ENCODE measurements at regions not wholly inside any gene's neighbourhood (a gene's known extent, or its start where the extent isn't known, plus 50 kb on each side); places are given as distances from the start of the nearest gene placed in this dataset.

DNA sequence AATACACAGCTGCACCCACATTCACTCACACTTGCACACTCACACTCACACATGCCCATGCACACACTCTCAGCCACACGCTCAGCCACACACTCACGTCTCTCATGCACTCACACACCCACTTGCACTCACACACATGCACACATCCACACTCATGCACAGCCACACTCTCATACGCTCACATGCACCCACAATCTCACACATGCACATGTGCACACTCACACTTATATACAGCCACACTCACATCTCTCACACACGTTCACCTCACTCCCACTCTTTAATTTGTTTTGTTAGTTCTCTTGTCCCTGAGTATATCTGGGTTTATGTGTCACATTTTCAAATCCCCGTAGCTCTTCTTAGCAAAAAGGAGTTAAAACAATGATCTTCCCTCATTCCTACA lies 114.9 kb downstream of the LRATD1 start:
- H3K4me3 Mint-ChIP-seq, result no peak overlapping the region
- Histone ChIP-seq H2AFZ (ENCODE audit: insufficient read depth, low read depth, low read length, poor library complexity, severe bottlenecking) (no peak overlapping the region), H3K27me3 (ENCODE audit: control insufficient read depth in 2 of 2, insufficient read depth in 2 of 2, low read length in 2 of 2) (no peaks in the 10 kb centered on the region), H3K4me3 (replicated peaks in 1 of 3; ENCODE audit: low read depth in 2 of 3, low read length in 3 of 3) (no peak overlapping the region), H3K4me2 (replicated peaks; ENCODE audit: extremely low read depth, low read length, poor library complexity, severe bottlenecking) (no peak overlapping the region), H3K4me1 (ENCODE audit: control insufficient read depth in 1 of 2, insufficient read depth in 2 of 2, low read length in 2 of 2) (no peaks in the 10 kb centered on the region), H3K9me3 (replicated peaks in 1 of 2; ENCODE audit: control insufficient read depth in 1 of 2, insufficient read depth in 1 of 2, low read length in 2 of 2) (peaks cover 38 to 41% of the 10 kb centered on the region in 2 donors), H3K27ac (ENCODE audit: low read depth in 1 of 2, low read length in 2 of 2) (no peak overlapping the region), H4K20me1 (ENCODE audit: insufficient read depth, low read length) (no peaks in the 10 kb centered on the region), H3K9ac (ENCODE audit: insufficient read depth, low read length, poor library complexity, severe bottlenecking) (no peak overlapping the region), H3K36me3 (replicated peaks in 1 of 2; ENCODE audit: control insufficient read depth in 1 of 2, insufficient read depth in 2 of 2, low read length in 2 of 2) (no peaks in the 10 kb centered on the region), H3K79me2 (ENCODE audit: insufficient read depth, low read length) (no peaks in the 10 kb centered on the region)
- WGBS (ENCODE audit: insufficient coverage), result 94% methylated on average over 3 of the region's 5 CpGs
- no peaks in the 10 kb centered on the region for H3K36me3 Mint-ChIP-seq
- no peaks in the 10 kb centered on the region for H3K27me3 Mint-ChIP-seq (ENCODE audit: low read depth in 3 of 3)
- DNase-seq, result no peak
- H3K27ac Mint-ChIP-seq, result no peak overlapping the region
- peaks cover 0 to 25% (median 5%) of the 10 kb centered on the region in 7 donors for H3K9me3 Mint-ChIP-seq
- H3K4me1 Mint-ChIP-seq, result no peaks in the 10 kb centered on the region
- intact Hi-C loops (cut with micrococcal nuclease), result no loop called here
- TF ChIP-seq, protein P1, sequence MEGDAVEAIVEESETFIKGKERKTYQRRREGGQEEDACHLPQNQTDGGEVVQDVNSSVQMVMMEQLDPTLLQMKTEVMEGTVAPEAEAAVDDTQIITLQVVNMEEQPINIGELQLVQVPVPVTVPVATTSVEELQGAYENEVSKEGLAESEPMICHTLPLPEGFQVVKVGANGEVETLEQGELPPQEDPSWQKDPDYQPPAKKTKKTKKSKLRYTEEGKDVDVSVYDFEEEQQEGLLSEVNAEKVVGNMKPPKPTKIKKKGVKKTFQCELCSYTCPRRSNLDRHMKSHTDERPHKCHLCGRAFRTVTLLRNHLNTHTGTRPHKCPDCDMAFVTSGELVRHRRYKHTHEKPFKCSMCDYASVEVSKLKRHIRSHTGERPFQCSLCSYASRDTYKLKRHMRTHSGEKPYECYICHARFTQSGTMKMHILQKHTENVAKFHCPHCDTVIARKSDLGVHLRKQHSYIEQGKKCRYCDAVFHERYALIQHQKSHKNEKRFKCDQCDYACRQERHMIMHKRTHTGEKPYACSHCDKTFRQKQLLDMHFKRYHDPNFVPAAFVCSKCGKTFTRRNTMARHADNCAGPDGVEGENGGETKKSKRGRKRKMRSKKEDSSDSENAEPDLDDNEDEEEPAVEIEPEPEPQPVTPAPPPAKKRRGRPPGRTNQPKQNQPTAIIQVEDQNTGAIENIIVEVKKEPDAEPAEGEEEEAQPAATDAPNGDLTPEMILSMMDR (IDR thresholded peaks at IDR 0.05), result no peak

DNA sequence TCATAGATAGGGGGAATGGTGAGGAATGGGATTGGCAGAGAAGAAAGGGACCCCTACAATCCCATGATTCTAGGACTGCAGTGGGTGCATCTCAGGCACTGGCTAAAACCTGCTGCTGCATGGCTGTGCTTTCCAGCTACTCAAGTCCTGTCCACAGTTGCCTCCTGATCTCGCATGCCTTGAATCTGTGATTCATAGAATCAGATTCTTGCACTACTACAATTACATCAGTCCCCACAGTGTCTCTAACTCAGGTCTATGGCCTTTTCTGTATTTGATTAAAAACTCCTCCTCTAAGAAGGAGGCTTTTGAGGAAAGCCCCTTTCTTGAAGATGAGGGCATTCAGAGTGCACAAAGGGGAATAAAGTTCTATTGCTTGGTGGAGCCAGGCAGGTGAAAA lies 117.4 kb downstream of the LRATD1 start:
- no peak overlapping the region for H3K4me2 ChIP-seq (replicated peaks; ENCODE audit: extremely low read depth, low read length, poor library complexity, severe bottlenecking)
- no peaks in the 10 kb centered on the region for H3K36me3 Mint-ChIP-seq
- no peak overlapping the region for H3K4me3 ChIP-seq (replicated peaks in 1 of 3; ENCODE audit: low read depth in 2 of 3, low read length in 3 of 3)
- H3K36me3 ChIP-seq (replicated peaks in 1 of 2; ENCODE audit: control insufficient read depth in 1 of 2, insufficient read depth in 2 of 2, low read length in 2 of 2), result no peaks in the 10 kb centered on the region
- no peaks in the 10 kb centered on the region for H3K27me3 Mint-ChIP-seq (ENCODE audit: low read depth in 3 of 3)
- H3K27ac ChIP-seq (ENCODE audit: low read depth in 1 of 2, low read length in 2 of 2), result no peak overlapping the region
- no peak for DNase-seq
- H3K27ac Mint-ChIP-seq, result no peak overlapping the region
- WGBS (ENCODE audit: insufficient coverage), result no CpG with 5 or more reads among the region's 1 CpG
- H3K79me2 ChIP-seq (ENCODE audit: insufficient read depth, low read length), result no peaks in the 10 kb centered on the region
- H3K27me3 ChIP-seq (ENCODE audit: control insufficient read depth in 2 of 2, insufficient read depth in 2 of 2, low read length in 2 of 2), result no peaks in the 10 kb centered on the region
- H3K9me3 ChIP-seq (replicated peaks in 1 of 2; ENCODE audit: control insufficient read depth in 1 of 2, insufficient read depth in 1 of 2, low read length in 2 of 2), result peaks cover 38 to 41% of the 10 kb centered on the region in 2 donors
- no peak overlapping the region for H3K4me3 Mint-ChIP-seq
- no peak overlapping the region for H2AFZ ChIP-seq (ENCODE audit: insufficient read depth, low read depth, low read length, poor library complexity, severe bottlenecking)
- H3K4me1 ChIP-seq (ENCODE audit: control insufficient read depth in 1 of 2, insufficient read depth in 2 of 2, low read length in 2 of 2), result no peaks in the 10 kb centered on the region
- no peak overlapping the region for H3K9ac ChIP-seq (ENCODE audit: insufficient read depth, low read length, poor library complexity, severe bottlenecking)
- H4K20me1 ChIP-seq (ENCODE audit: insufficient read depth, low read length), result no peaks in the 10 kb centered on the region
- intact Hi-C loops (cut with micrococcal nuclease), result no loop called here
- H3K4me1 Mint-ChIP-seq, result no peaks in the 10 kb centered on the region
- TF ChIP-seq, protein P1 (IDR thresholded peaks at IDR 0.05), result no peak
- peaks cover 0 to 22% (median 5%) of the 10 kb centered on the region in 7 donors for H3K9me3 Mint-ChIP-seq
